Glutamatergic neuron (in vitro differentiated cells): ENCODE measurements at regions not wholly inside any gene's neighbourhood (a gene's known extent, or its start where the extent isn't known, plus 50 kb on each side); places are given as distances from the start of the nearest gene placed in this dataset.

ENCODE experiments used
- DNase-seq: peaks from one replicate; pipeline ENCODE4 v3.0.0; 2022
- H3K27ac Mint-ChIP-seq: one replicate; pipeline ENCODE4 v1.8.0; 2020; ENCODE audit warnings: mild to moderate bottlenecking, mixed read lengths, inconsistent platforms; ENCODE audit not compliant: unreplicated experiment
- H3K27me3 Mint-ChIP-seq: one replicate; pipeline ENCODE4 v1.8.0; 2020; ENCODE audit warnings: mild to moderate bottlenecking, moderate library complexity, mixed read lengths, inconsistent platforms; ENCODE audit not compliant: unreplicated experiment
- H3K36me3 Mint-ChIP-seq: one replicate; pipeline ENCODE4 v1.8.0; 2020; ENCODE audit warnings: mild to moderate bottlenecking, mixed read lengths, inconsistent platforms; ENCODE audit not compliant: unreplicated experiment
- H3K4me1 Mint-ChIP-seq: one replicate; pipeline ENCODE4 v1.8.0; 2020; ENCODE audit warnings: mild to moderate bottlenecking, low read depth, mixed read lengths, inconsistent platforms; ENCODE audit not compliant: unreplicated experiment
- H3K4me3 Mint-ChIP-seq: one replicate; pipeline ENCODE4 v1.8.0; 2020; ENCODE audit warnings: mild to moderate bottlenecking, mixed read lengths, inconsistent platforms; ENCODE audit not compliant: unreplicated experiment
- H3K9me3 Mint-ChIP-seq: one replicate; pipeline ENCODE4 v1.8.0; 2020; ENCODE audit warnings: mild to moderate bottlenecking, moderate library complexity, mixed read lengths, inconsistent platforms; ENCODE audit not compliant: unreplicated experiment
- CTCF ChIP-seq: fragments of 200-600 bp; sonication (generic); IDR thresholded peaks from one replicate; pipeline ENCODE4 v1.5.0; 2021; ENCODE audit not compliant: partially characterized antibody, unreplicated experiment

GRCh38 chr22:47388331-47388730, 625.9 kb downstream of the TBC1D22A start:
- H3K27me3 Mint-ChIP-seq: peaks cover 4% of the 10 kb centered on the region

GRCh38 chr22:47386812-47387510, 624.5 kb downstream of the TBC1D22A start:
- H3K36me3 Mint-ChIP-seq: peaks cover under 1% of the 10 kb centered on the region
- no peak overlapping the region for H3K27ac Mint-ChIP-seq
- no peak overlapping the region for H3K4me3 Mint-ChIP-seq
- no peak for TF ChIP-seq CTCF
- H3K9me3 Mint-ChIP-seq: peaks cover 22% of the 10 kb centered on the region
- H3K27me3 Mint-ChIP-seq: peaks cover 4% of the 10 kb centered on the region
- no peak for DNase-seq
- no peaks in the 10 kb centered on the region for H3K4me1 Mint-ChIP-seq

More at GRCh38 chr22:47388331-47388730, 625.9 kb downstream of the TBC1D22A start:
- Mint-ChIP-seq H3K4me1 (no peaks in the 10 kb centered on the region), H3K4me3 (no peak overlapping the region), H3K27ac (no peak overlapping the region), H3K9me3 (peaks cover 19% of the 10 kb centered on the region), H3K36me3 (no peaks in the 10 kb centered on the region)
- no peak for TF ChIP-seq CTCF
- DNase-seq: no peak

- H3K27me3 Mint-ChIP-seq: peaks cover 4% of the 10 kb centered on the region
- DNase-seq: no peak
- H3K4me3 Mint-ChIP-seq: no peak overlapping the region
- H3K27ac Mint-ChIP-seq: no peak overlapping the region
- no peak for TF ChIP-seq CTCF
- no peaks in the 10 kb centered on the region for H3K4me1 Mint-ChIP-seq
- H3K9me3 Mint-ChIP-seq: peaks cover 30% of the 10 kb centered on the region
- H3K36me3 Mint-ChIP-seq: peaks cover 7% of the 10 kb centered on the region
These were observed 622.5 kb downstream of the TBC1D22A start for GRCh38 chr22:47384977-47385376.

GRCh38 chr22:47382164-47382890, 619.9 kb downstream of the TBC1D22A start:
- Mint-ChIP-seq H3K4me1 (no peaks in the 10 kb centered on the region), H3K27me3 (peaks cover 9% of the 10 kb centered on the region), H3K4me3 (no peak overlapping the region), H3K36me3 (peaks cover 21% of the 10 kb centered on the region), H3K27ac (no peak overlapping the region), H3K9me3 (peaks cover 38% of the 10 kb centered on the region)
- DNase-seq: no peak
- no peak for TF ChIP-seq CTCF

GRCh38 chr22:47381240-47381639, 618.8 kb downstream of the TBC1D22A start:
- no peak for DNase-seq
- H3K9me3 Mint-ChIP-seq: peaks cover 35% of the 10 kb centered on the region
- no peak for TF ChIP-seq CTCF
- H3K4me3 Mint-ChIP-seq: no peak overlapping the region
- H3K27me3 Mint-ChIP-seq: peaks cover 12% of the 10 kb centered on the region
- peaks cover 22% of the 10 kb centered on the region for H3K36me3 Mint-ChIP-seq
- H3K4me1 Mint-ChIP-seq: no peaks in the 10 kb centered on the region
- no peak overlapping the region for H3K27ac Mint-ChIP-seq
